GM04503 (cell line): ENCODE measurements at regions not wholly inside any gene's neighbourhood (a gene's known extent, or its start where the extent isn't known, plus 50 kb on each side); places are given as distances from the start of the nearest gene placed in this dataset.

Experiments
- DNase-seq: peaks from one replicate; pipeline ENCODE4 v3.0.0-alpha.2; 2012; ENCODE audit warnings: low read depth

- DNase-seq: no peak
These were observed 55.6 kb downstream of the PBDC1 start for GRCh38 chrX:76228499-76228898.

- DNase-seq: no peak
These were observed 76.0 kb downstream of the PBDC1 start for GRCh38 chrX:76248901-76249300.

GRCh38 chrX:76253432-76253831, 80.6 kb downstream of the PBDC1 start:
- DNase-seq: no peak

GRCh38 chrX:76279007-76279406, 106.1 kb downstream of the PBDC1 start:
- peak; percentile 5 for DNase-seq
